ENCODE measurements at regions not wholly inside any gene's neighbourhood (a gene's known extent, or its start where the extent isn't known, plus 50 kb on each side); places are given as distances from the start of the nearest gene placed in this dataset.

DNA sequence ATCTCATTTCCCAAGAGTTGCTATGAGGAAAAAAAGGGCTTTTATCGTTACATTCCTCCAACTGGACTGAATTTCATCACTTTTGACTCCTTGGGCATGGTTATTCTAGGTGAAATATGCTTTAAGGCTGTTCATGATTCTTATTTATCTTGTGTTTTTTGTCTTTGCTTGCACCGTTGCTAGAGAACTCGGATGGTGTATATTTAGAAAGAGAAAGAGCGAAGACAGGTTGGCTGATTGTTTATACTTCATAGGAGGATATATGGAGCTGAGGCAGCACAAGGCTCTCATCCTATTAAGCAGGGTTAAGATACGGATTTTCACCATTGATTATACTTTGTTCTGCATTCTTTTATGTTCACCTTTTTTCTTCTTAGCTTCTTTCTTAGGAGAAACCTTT is 94.9 kb upstream of the GEMIN8 start:
- DNase-seq (ENCODE audit: low spot score): no peak
- TF ChIP-seq, protein P1, sequence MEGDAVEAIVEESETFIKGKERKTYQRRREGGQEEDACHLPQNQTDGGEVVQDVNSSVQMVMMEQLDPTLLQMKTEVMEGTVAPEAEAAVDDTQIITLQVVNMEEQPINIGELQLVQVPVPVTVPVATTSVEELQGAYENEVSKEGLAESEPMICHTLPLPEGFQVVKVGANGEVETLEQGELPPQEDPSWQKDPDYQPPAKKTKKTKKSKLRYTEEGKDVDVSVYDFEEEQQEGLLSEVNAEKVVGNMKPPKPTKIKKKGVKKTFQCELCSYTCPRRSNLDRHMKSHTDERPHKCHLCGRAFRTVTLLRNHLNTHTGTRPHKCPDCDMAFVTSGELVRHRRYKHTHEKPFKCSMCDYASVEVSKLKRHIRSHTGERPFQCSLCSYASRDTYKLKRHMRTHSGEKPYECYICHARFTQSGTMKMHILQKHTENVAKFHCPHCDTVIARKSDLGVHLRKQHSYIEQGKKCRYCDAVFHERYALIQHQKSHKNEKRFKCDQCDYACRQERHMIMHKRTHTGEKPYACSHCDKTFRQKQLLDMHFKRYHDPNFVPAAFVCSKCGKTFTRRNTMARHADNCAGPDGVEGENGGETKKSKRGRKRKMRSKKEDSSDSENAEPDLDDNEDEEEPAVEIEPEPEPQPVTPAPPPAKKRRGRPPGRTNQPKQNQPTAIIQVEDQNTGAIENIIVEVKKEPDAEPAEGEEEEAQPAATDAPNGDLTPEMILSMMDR (IDR thresholded peaks at IDR 0.05; ENCODE audit: extremely low read depth, missing control alignments): no peak

DNA sequence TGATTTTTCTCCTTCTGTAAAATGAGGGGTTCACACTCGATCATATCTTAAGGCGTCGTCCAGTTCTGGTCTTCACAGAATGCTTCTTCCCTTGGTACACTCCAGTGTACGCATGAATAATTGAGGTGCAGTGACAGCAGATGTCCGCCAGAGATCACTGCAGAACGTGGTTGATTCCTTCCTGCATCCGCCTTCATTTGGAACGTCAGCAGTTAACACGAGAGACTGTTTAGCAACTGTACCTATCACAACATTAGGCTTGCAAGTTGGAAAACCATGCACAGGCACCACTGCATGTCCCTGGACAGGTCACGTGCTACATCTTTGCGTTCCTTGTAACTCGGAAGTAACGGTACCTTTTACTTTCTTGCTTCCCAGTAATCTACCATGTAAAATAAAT is 66.0 kb upstream of the GEMIN8 start:
- TF ChIP-seq, protein P1 (IDR thresholded peaks at IDR 0.05; ENCODE audit: extremely low read depth, missing control alignments): no peak
- DNase-seq (ENCODE audit: low spot score): peak; percentile 16

DNA sequence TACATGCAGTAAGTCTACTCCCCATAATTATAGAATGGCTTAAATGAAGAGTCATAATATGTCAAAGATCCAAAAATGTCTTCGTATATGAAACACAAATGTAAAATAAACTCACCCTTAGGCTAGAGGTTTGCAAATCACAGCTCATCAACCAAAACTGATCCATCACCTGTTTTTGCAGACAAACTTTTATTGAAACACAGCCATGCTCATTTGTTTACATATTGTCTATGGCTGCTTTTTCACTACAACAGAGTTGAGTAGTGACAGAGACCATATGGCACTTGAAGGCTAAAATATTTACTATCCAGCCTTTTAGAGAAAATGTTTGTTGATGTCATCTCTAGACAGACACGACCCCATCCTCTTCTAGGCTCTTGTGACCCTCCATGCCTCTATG is 64.5 kb upstream of the GEMIN8 start:
- DNase-seq (ENCODE audit: low spot score): no peak
- TF ChIP-seq, protein P1 (IDR thresholded peaks at IDR 0.05; ENCODE audit: extremely low read depth, missing control alignments): no peak

DNA sequence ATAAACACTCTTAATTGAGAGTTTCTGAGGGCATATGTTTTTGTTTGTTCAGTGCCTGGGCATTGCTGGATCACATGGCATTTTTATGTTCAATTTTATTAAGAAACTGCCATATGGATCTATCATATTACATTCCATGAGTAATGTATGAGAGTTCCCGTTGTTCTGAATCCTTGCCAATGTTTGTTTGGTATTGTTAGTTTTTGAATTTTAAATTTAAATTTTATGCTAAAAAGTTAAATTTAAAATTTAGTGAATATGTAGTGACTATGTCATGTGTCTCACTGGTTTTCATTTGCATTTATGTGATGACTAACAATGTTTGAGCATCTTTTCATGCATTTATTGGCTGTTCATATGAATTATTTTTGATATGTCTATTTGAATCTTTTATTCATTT is 54.8 kb upstream of the GEMIN8 start:
- TF ChIP-seq, protein P1 (IDR thresholded peaks at IDR 0.05; ENCODE audit: extremely low read depth, missing control alignments): no peak
- DNase-seq (ENCODE audit: low spot score): no peak

DNA sequence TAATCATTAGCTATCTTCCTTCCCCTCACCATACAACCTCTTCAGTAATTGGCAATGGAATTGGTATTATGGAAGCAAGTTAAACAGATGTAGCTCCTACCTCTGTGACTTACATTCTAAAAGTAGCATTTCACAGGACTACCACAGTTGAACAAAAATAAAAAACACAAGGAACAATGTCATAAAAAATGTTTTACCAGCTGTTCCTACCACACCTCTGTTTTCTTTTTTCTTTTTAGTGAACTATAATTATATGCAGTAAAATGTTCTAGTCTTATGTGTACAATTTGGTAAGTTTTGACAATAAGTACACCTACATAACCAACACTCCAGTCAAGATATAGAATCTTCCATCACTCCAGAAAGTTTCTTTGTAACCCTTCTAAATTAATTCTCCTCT is 54.1 kb upstream of the GEMIN8 start:
- DNase-seq (ENCODE audit: low spot score): no peak
- TF ChIP-seq, protein P1 (IDR thresholded peaks at IDR 0.05; ENCODE audit: extremely low read depth, missing control alignments): no peak

DNA sequence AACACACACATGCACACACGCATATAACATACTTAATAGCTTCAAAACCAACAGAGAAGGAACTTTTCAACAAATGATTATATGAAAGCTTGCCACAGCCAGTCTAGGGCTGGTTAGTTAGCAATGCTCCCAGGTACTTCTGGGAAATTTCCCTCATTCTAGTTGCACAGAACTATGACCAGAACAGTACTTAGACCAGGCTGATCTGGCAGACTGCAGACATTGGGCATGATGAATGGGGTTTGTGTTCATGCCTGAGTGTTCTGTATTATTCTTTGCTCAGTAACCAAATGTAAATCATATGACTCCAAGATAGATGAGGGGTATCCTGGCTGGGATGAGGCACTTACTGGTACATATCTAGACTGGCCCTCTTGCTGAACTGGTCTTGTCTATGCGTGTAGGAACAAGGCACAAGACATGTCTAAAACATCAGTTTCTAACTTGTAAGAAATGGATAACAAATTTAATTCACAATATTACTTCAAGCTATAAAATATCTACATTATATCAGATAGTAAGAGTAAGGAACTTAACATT is 50.3 kb upstream of the GEMIN8 start:
- no peak for DNase-seq (ENCODE audit: low spot score)
- TF ChIP-seq, protein P1 (IDR thresholded peaks at IDR 0.05; ENCODE audit: extremely low read depth, missing control alignments): no peak
